Neural progenitor cell (in vitro differentiated cells): ENCODE measurements at regions not wholly inside any gene's neighbourhood (a gene's known extent, or its start where the extent isn't known, plus 50 kb on each side); places are given as distances from the start of the nearest gene placed in this dataset.

Experiments
- DNase-seq: peaks from one replicate; pipeline ENCODE4 v3.0.0-alpha.2; 2016; ENCODE audit warnings: low spot score
- H2AFZ ChIP-seq: fragments of 200-600 bp; sonication (generic); replicated peaks from 2 replicates; pipeline ENCODE4 v1.6.1; 2016; ENCODE audit warnings: antibody characterized with exemption
- H3F3A ChIP-seq: fragments of 200-600 bp; sonication (generic); 2 replicates; pipeline ENCODE4 v1.6.1; 2016; ENCODE audit warnings: antibody characterized with exemption, low read depth
- H3K27ac ChIP-seq: fragments of 200-600 bp; sonication (generic); 2 replicates; pipeline ENCODE4 v1.5.1; 2016; ENCODE audit warnings: mild to moderate bottlenecking
- H3K27me3 ChIP-seq: fragments of 200-600 bp; sonication (generic); 2 replicates; pipeline ENCODE4 v1.6.1; 2016; ENCODE audit warnings: mild to moderate bottlenecking, moderate library complexity
- H3K36me3 ChIP-seq: fragments of 200-600 bp; sonication (generic); 2 replicates; pipeline ENCODE4 v1.5.1; 2016
- H3K4me1 ChIP-seq: fragments of 200-600 bp; sonication (generic); 2 replicates; pipeline ENCODE4 v1.6.1; 2016; ENCODE audit warnings: mixed run types
- H3K4me2 ChIP-seq: fragments of 200-600 bp; sonication (generic); 2 replicates; pipeline ENCODE4 v1.6.1; 2016
- H3K4me3 ChIP-seq: fragments of 200-600 bp; sonication (generic); 2 replicates; pipeline ENCODE4 v1.5.1; 2016
- H3K79me2 ChIP-seq: fragments of 200-600 bp; sonication (generic); 2 replicates; pipeline ENCODE4 v1.6.1; 2016; ENCODE audit warnings: low read depth
- H3K9ac ChIP-seq: fragments of 200-600 bp; sonication (generic); 2 replicates; pipeline ENCODE4 v1.6.1; 2016
- H3K9me3 ChIP-seq: fragments of 200-600 bp; sonication (generic); 2 replicates; pipeline ENCODE4 v1.5.1; 2016; ENCODE audit warnings: low read depth
- H4K20me1 ChIP-seq: fragments of 200-600 bp; sonication (generic); 2 replicates; pipeline ENCODE4 v1.6.1; 2016; ENCODE audit warnings: low read depth
- H3K27ac Mint-ChIP-seq: 3 replicates; pipeline ENCODE4 v1.8.0; 2021; ENCODE audit warnings: mixed read lengths
- H3K27me3 Mint-ChIP-seq: 2 replicates; pipeline ENCODE4 v1.8.0; 2022; ENCODE audit warnings: low read depth, mild to moderate bottlenecking, inconsistent platforms, moderate library complexity, mixed read lengths; ENCODE audit not compliant: insufficient read depth
- H3K36me3 Mint-ChIP-seq: 3 replicates; pipeline ENCODE4 v1.8.0; 2021; ENCODE audit warnings: mixed read lengths
- H3K4me1 Mint-ChIP-seq: 3 replicates; pipeline ENCODE4 v1.8.0; 2021; ENCODE audit warnings: mixed read lengths
- H3K4me3 Mint-ChIP-seq: 3 replicates; pipeline ENCODE4 v1.8.0; 2021; ENCODE audit warnings: mild to moderate bottlenecking, moderate library complexity, mixed read lengths
- H3K9me3 Mint-ChIP-seq: 3 replicates; pipeline ENCODE4 v1.8.0; 2020; ENCODE audit warnings: mixed read lengths
- CTCF ChIP-seq: fragments of 200-600 bp; sonication (generic); IDR thresholded peaks from 2 replicates; pipeline ENCODE4 v1.5.1; 2017; ENCODE audit warnings: antibody characterized with exemption, mild to moderate bottlenecking
- EZH2 ChIP-seq: fragments of 200-600 bp; sonication (generic); IDR thresholded peaks from 2 replicates; pipeline ENCODE4 v1.6.1; 2017; ENCODE audit warnings: antibody characterized with exemption, mild to moderate bottlenecking, moderate library complexity
- EZH2phosphoT487 ChIP-seq: fragments of 200-600 bp; sonication (generic); IDR thresholded peaks from 2 replicates; pipeline ENCODE4 v1.6.1; 2017; ENCODE audit warnings: antibody characterized with exemption

DNA sequence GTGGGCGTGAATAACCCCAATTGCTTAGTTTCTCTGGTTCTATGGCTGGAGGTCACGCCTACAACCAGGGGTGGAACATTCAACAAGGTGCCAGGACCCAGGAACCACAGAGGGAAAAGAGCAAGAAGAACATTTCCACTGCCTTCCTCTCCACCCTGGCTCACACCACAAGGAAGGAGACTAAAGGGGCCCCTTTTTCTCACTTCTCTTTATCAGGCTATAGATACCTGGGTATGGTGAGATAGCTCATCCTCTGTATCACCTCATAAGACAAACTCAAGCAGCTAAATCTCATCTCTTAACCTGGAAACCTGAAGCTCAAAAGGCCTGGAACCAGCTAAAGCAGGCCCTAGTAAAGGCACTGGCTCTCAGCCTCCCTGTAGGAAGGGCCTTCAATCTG, 438.8 kb upstream of the OLFM3 start:
- Mint-ChIP-seq H3K9me3 (no peaks in the 10 kb centered on the region), H3K36me3 (no peaks in the 10 kb centered on the region), H3K4me1 (no peaks in the 10 kb centered on the region), H3K27ac (no peak overlapping the region), H3K4me3 (no peak overlapping the region), H3K27me3 (peaks cover 3% of the 10 kb centered on the region)
- Histone ChIP-seq H3K27ac (no peak overlapping the region), H3K36me3 (no peaks in the 10 kb centered on the region), H3K4me3 (no peak overlapping the region), H3K4me2 (no peak overlapping the region), H3K4me1 (no peaks in the 10 kb centered on the region), H2AFZ (no peak overlapping the region), H3K9ac (no peak overlapping the region), H3K79me2 (no peaks in the 10 kb centered on the region), H3K27me3 (no peaks in the 10 kb centered on the region), H4K20me1 (no peaks in the 10 kb centered on the region), H3F3A (no peaks in the 10 kb centered on the region), H3K9me3 (no peaks in the 10 kb centered on the region)
- no peak for TF ChIP-seq EZH2phosphoT487
- TF ChIP-seq CTCF: no peak
- no peak for TF ChIP-seq EZH2
- DNase-seq: no peak

DNA sequence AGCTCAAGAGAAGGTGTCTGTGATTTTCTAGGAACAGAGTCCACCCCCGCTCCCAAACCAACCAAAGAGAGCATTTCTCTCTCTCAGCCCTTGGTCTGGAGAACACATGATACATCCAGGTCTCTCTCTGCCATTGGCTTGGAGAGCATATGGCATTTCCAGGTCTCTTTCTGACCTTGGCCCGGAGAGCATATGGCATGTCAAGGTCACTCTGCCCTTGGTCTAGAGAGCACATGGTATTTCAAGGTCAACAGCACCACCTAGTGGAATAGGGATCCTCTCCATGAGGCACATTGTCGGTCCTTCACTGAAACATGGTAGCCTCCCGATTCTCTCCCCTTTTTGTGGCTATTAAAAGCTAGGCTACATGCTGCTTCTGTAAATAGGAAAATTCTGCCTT, 437.7 kb upstream of the OLFM3 start:
- H3K27me3 Mint-ChIP-seq: peaks cover 3% of the 10 kb centered on the region
- DNase-seq: peak; percentile 52
- no peaks in the 10 kb centered on the region for H3K4me1 ChIP-seq
- H3F3A ChIP-seq: no peaks in the 10 kb centered on the region
- no peaks in the 10 kb centered on the region for H3K4me1 Mint-ChIP-seq
- no peak overlapping the region for H3K9ac ChIP-seq
- no peaks in the 10 kb centered on the region for H3K36me3 Mint-ChIP-seq
- H3K27ac ChIP-seq: no peak overlapping the region
- H3K4me2 ChIP-seq: no peak overlapping the region
- TF ChIP-seq EZH2 (no peak), CTCF (peak; percentile 56)
- no peaks in the 10 kb centered on the region for H4K20me1 ChIP-seq
- no peaks in the 10 kb centered on the region for H3K36me3 ChIP-seq
- no peaks in the 10 kb centered on the region for H3K27me3 ChIP-seq
- H3K27ac Mint-ChIP-seq: no peak overlapping the region
- no peak overlapping the region for H3K4me3 Mint-ChIP-seq
- H3K9me3 ChIP-seq: no peaks in the 10 kb centered on the region
- H3K9me3 Mint-ChIP-seq: no peaks in the 10 kb centered on the region
- H2AFZ ChIP-seq: no peak overlapping the region
- H3K79me2 ChIP-seq: no peaks in the 10 kb centered on the region
- H3K4me3 ChIP-seq: no peak overlapping the region

DNA sequence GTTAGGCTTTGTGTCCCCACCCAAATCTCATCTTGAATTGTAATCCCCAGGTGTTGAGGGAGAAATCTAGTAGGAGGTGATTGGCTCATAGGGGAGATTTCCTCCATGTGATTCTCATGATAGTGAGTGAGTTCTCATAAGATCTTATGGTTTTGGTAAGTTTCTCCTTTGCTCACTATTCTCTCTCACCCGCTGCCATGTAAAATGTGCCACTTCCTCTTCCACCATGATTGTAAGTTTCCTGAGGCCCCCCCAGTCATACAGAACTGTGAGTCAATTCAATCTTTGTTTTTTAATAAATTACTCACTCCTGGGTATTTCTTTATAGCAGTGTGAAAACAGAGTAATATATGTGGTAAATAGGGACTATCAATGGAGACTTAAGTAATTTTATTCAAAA, 434.5 kb upstream of the OLFM3 start:
- Histone ChIP-seq H3K4me3 (no peak overlapping the region), H3F3A (no peaks in the 10 kb centered on the region), H3K27me3 (no peaks in the 10 kb centered on the region), H4K20me1 (no peaks in the 10 kb centered on the region), H3K9ac (no peak overlapping the region), H3K9me3 (no peaks in the 10 kb centered on the region), H2AFZ (no peak overlapping the region), H3K36me3 (no peaks in the 10 kb centered on the region), H3K4me2 (no peak overlapping the region), H3K27ac (no peak overlapping the region), H3K4me1 (no peaks in the 10 kb centered on the region), H3K79me2 (no peaks in the 10 kb centered on the region)
- peaks cover 3% of the 10 kb centered on the region for H3K27me3 Mint-ChIP-seq
- no peak overlapping the region for H3K27ac Mint-ChIP-seq
- H3K4me3 Mint-ChIP-seq: no peak overlapping the region
- no peaks in the 10 kb centered on the region for H3K36me3 Mint-ChIP-seq
- no peaks in the 10 kb centered on the region for H3K4me1 Mint-ChIP-seq
- no peak for DNase-seq
- TF ChIP-seq EZH2phosphoT487: no peak
- H3K9me3 Mint-ChIP-seq: no peaks in the 10 kb centered on the region

- Histone ChIP-seq H3K4me2 (no peak overlapping the region), H2AFZ (no peak overlapping the region), H3K4me1 (no peaks in the 10 kb centered on the region), H3F3A (no peaks in the 10 kb centered on the region), H3K4me3 (no peak overlapping the region), H4K20me1 (no peaks in the 10 kb centered on the region), H3K79me2 (no peaks in the 10 kb centered on the region), H3K9me3 (no peaks in the 10 kb centered on the region), H3K9ac (no peak overlapping the region), H3K27me3 (no peaks in the 10 kb centered on the region), H3K27ac (no peak overlapping the region), H3K36me3 (no peaks in the 10 kb centered on the region)
- TF ChIP-seq EZH2phosphoT487: no peak
- no peak for TF ChIP-seq EZH2
- TF ChIP-seq CTCF: no peak
- Mint-ChIP-seq H3K4me3 (no peak overlapping the region), H3K4me1 (no peaks in the 10 kb centered on the region), H3K27me3 (no peaks in the 10 kb centered on the region), H3K27ac (no peak overlapping the region), H3K9me3 (no peaks in the 10 kb centered on the region), H3K36me3 (no peaks in the 10 kb centered on the region)
- no peak for DNase-seq
These were observed 423.3 kb upstream of the OLFM3 start for GRCh38 chr1:102420034-102420433.
